HG03066 (cell line): ENCODE measurements at regions not wholly inside any gene's neighbourhood (a gene's known extent, or its start where the extent isn't known, plus 50 kb on each side); places are given as distances from the start of the nearest gene placed in this dataset.
"Not testable (repeated sequence)": the region's sequence is repeated elsewhere in the genome, so short reads cannot be mapped to it uniquely, and the experiment has no call there.

Source experiments
- ATAC-seq: cut with Tn5 transposase; IDR thresholded peaks from one replicate; pipeline ENCODE4 v1.9.1; 2021; ENCODE audit warnings: low read depth; ENCODE audit not compliant: unreplicated experiment

- ATAC-seq, result no peak
Measured at GRCh38 chr10:128178302-128178958, 52.2 kb upstream of the MKI67 start.

- ATAC-seq, result no peak
Measured at GRCh38 chr10:128180843-128181242, 54.6 kb upstream of the MKI67 start.

GRCh38 chr10:128185627-128186026 is 59.4 kb upstream of the MKI67 start:
- no peak for ATAC-seq

- ATAC-seq, result no peak
Measured at GRCh38 chr10:128186959-128187787, 61.0 kb upstream of the MKI67 start.

- no peak for ATAC-seq
Measured at GRCh38 chr10:128187788-128188185, 61.6 kb upstream of the MKI67 start.

- ATAC-seq, result no peak
Measured at GRCh38 chr10:128189176-128189575, 63.0 kb upstream of the MKI67 start.

- no peak for ATAC-seq
Measured at GRCh38 chr10:128191847-128192246, 65.6 kb upstream of the MKI67 start.

- ATAC-seq, result not testable (repeated sequence)
Measured at GRCh38 chr10:128201826-128202225, 75.6 kb upstream of the MKI67 start.

- ATAC-seq, result no peak
Measured at GRCh38 chr10:128203028-128203427, 76.8 kb upstream of the MKI67 start.

GRCh38 chr10:128205591-128205990 is 79.4 kb upstream of the MKI67 start:
- not testable (repeated sequence) for ATAC-seq

GRCh38 chr10:128206676-128207075 is 80.5 kb upstream of the MKI67 start:
- no peak for ATAC-seq

- no peak for ATAC-seq
Measured at GRCh38 chr10:128209862-128210214, 83.6 kb upstream of the MKI67 start.

- peak; percentile 64 for ATAC-seq
Measured at GRCh38 chr10:128210215-128211063, 84.2 kb upstream of the MKI67 start.

GRCh38 chr10:128211064-128211504 is 84.9 kb upstream of the MKI67 start:
- no peak for ATAC-seq

- ATAC-seq, result peak; percentile 94
Measured at GRCh38 chr10:128211953-128212727, 85.9 kb upstream of the MKI67 start.

- no peak for ATAC-seq
Measured at GRCh38 chr10:128213156-128213555, 86.9 kb upstream of the MKI67 start.

GRCh38 chr10:128215733-128216132 is 89.5 kb upstream of the MKI67 start:
- no peak for ATAC-seq

GRCh38 chr10:128217136-128217535 is 90.9 kb upstream of the MKI67 start:
- no peak for ATAC-seq

- no peak for ATAC-seq
Measured at GRCh38 chr10:128218161-128218560, 91.9 kb upstream of the MKI67 start.

GRCh38 chr10:128219295-128219694 is 93.1 kb upstream of the MKI67 start:
- no peak for ATAC-seq
